GM21515 (cell line): ENCODE measurements at regions not wholly inside any gene's neighbourhood (a gene's known extent, or its start where the extent isn't known, plus 50 kb on each side); places are given as distances from the start of the nearest gene placed in this dataset.
"Not testable (repeated sequence)": the region's sequence is repeated elsewhere in the genome, so short reads cannot be mapped to it uniquely, and the experiment has no call there.

Experiments used
- ATAC-seq: cut with Tn5 transposase; IDR thresholded peaks from one replicate; pipeline ENCODE4 v1.9.1; 2021; ENCODE audit not compliant: unreplicated experiment

DNA sequence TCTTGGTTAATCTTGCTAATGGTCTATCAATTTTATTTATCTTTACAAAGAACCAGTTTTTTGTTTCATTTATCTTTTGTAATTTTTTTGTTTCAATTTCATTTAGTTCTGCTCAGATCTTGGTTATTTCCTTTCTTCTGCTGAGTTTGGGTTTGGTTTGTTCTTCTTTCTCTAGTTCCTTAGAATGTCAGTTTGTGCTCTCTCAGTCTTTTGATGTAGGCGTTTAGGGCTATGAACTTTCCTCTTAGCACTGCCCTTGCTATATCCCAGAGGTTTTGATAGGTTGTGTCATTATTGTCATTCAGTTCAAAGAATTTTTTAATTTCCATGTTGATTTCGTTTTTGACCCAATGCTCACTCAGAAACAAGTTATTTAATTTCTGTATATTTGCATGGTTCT, 97.1 kb upstream of the CHST15 start:
- not testable (repeated sequence) for ATAC-seq

DNA sequence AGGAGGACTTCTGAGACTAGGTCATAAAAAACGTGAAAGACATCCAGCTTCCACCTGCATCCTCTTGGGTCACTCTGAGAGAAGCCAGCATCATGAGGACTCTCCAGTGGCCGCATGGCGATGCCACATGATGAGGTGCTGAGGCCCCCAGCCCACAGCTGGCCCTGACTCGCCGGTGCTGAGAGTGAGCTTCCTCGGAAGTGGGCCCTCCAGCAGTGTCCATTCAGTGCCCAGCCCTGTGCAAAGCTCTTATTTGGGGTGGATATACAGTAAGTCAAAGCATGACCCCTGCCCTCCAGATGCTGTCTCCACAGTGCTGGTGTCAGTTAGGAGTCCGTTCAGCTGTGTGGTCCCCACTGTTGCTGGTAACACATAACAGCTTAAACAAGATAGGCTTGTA, 93.6 kb upstream of the CHST15 start:
- ATAC-seq: no peak

DNA sequence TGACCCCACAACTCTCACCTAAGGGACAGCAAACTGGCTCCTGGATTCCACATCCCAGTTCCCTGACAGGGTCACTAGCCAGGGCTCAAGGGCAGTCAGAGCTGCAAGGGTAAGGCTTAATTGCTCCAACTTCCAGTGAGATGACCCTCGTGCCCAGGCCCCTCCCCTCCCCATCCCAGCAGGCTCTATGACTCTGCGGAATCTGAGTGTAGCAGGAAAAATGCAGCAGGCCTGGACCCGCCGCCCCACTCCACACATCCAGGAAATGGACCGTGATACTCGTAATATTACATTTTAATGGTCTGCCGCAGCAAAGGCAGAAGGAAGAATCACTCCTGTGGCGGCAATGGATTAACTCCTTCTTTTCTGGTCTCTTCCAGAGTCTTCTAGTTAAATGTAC, 91.7 kb upstream of the CHST15 start:
- ATAC-seq: no peak

DNA sequence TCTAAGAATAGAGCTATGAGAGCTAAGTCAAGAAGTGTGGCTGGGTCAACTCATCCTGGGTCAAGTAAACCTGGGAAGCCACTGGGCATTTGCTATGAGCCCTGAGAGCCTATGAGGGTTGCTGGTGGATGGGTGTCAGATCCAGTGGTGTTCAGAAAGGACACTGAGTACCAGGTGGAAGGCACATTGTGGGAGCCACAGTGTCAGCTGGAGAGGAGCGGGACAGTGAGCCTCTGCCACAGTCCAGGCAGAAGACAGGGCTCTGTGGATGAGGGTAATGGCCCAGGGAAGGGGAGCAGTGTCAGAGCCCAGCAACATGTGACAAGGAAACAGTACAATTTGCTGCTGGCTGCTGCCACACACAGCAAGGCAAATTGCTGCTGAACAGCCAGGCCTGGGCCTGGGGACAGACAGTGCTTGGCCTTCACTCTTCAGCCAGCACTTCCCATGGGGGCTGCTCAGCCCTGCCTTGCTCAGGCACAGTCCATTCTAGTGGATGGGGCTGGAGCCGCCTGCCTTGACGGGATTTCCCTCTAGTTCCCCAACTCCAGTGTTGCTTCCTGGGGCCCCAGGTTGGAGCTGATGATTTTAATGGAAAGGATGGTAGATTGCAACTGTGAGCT, 90.9 kb upstream of the CHST15 start:
- ATAC-seq: no peak

DNA sequence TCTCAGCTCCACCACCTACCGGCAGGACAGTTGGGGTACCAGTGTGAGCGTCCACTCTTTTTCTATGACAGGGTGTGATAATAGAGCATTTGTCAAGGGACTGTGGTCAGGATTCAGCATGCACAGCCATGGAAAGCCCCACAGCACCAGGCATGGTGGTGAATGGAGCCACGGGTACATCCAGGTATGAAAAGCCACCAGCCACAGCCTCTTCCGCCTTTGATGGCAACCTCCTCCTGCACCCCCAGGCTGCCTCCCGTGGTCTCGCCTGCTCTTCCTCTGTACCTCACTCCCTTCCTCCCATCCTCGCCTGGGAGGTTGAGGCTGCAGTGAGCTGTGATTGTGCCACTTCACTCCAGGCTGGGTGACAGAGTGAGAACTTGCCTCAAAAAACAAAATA, 90.2 kb upstream of the CHST15 start:
- ATAC-seq: no peak

DNA sequence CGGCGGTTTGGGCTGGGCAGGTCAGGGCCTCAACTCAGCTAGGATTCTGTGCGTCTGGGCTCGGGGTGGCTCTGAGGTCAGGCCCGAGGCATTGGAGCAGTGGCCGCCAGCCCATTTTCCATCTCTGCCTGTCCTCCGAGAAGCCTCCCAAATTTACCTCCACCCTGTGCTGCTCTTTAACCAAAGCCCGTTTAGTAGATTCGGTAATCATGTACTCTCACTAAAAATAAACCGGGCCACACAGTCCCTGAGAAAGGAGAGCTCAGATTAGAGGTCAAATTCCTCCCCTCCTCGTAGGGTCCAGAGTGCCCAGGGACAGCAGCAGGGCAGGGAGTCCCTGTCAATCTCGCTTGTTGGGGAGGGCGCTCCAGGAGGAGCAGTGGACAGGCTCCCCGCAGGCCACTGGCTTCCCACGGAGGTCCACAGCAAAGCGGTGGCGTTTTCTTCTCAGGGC, 88.7 kb upstream of the CHST15 start:
- ATAC-seq: no peak

DNA sequence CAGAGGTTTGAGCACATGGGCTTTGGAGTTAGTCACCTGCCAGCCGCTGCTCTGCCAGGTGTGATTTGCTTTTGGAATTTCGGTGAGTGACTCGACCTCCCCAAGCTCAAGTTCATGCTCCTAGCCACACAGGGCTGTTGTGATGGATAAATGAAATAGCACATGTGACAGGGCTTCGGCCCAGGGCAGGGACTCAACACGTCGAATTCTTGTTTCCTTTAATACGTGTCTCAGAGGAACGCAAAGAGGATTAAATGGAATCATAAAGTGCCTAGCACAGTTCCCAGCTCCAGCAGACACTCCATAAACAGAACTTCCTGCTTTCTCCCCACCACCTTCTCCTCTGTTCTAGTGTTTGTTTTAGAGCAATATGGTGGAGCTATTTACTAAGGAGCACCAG, 88.3 kb upstream of the CHST15 start:
- no peak for ATAC-seq

DNA sequence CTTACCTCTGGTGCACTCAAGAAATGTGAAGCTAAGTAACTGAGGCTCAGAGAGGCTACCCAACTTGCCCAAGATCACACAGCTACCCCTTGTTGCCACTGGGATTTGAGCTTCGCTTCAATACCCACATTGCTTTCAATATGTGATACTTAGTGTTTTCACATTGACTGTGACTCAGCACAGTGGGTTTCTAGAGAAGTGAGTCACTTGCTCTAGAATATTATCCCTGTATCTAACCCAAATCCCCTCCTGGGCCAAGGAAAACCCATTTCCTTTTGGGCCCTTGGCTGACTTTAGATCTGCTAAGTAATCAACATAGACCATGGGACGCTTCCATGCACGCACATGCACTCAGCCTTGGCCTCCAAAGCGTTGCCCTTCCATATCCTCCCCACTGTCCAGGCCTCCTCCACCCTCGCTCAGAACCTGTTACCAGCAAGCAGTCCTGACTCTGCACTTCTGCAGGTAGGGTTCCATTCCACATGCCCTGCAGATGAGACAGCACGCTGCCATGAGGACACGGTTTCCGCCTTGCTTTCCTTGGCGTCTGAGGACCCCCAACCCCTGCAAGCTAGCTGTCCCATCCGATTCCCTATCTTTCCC, 87.7 kb upstream of the CHST15 start:
- no peak for ATAC-seq

DNA sequence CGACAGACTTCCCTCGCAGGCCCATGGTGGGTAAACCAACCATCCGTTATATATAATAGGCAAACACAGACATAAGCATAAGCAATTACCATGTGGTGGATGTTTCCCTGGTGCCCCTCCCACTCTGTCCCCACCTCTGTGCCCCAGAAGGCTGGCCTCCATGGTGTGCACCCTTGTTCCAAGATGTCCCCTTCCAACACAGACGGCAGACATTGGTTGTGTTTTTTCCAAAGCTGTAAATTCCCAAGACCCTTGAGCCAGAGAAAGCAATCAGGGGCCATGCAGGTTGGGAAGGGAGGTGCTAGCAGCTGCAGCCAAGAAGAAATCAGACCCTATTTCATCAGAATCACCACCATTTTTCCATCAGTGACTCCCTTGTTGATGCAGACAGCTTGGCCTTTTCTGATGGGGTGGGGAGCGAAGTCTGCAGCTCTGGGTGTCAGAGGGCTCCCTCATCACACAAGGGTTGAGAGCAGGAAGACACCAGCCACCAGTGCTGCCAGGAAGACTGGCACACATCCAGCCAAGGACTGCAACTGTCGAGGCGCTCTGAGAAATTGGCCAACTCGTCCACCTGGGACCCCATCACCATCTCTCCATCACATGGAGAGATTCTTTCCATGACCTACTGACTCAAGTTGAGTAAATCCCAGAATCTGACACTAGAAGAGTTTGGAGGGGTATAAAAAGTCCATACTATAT, 86.8 kb upstream of the CHST15 start:
- ATAC-seq: no peak

DNA sequence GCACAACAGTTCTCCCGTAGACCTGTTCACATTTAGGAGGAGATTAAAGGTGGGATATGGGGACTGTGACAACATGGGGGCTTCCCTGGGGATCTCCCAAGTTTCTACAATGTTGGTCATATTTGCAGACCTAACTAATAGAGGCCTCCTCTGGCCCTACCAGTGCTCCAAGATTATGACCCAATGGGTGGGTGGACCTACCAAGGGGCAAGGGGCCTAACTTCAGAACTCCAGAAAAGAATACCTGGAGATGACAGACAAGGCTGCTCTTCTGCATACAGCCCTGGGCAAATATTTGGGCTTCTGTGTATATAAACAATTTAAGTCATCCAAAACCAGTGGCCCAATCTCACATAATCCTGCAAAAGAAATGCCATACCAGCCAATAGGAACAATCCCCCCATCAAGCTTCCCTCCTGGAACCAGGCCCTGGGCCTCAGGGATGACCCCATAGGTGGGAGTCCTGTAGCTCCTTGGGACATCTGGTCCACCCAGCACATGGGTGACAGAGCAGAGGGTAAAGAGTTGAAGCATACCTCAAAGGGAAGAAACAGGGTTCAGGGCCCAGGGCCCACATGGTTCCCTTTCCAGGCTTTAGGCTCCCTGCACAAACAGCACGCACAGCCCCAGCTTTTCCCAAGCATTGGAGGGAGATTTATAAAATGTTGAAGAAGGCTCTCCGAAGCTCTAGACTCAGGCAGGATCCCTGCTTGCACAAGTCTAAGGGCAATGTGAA, 86.1 kb upstream of the CHST15 start:
- ATAC-seq: no peak

DNA sequence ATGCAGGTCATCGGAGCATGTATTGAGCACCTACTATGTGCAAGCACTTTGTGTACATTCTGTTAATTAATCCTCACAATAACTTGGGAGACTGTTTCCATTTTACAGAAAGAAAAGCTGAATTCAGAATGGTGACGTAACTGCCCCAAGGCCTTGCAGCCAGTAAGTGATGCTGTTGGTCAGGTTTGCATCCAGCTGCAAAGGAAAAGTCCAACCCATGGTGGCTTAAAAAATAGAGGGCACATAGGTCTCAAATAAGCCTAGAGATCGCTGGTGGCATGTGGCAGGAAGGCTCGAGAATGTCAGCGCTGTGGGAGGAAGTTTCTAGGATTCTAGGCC, 83.8 kb upstream of the CHST15 start:
- ATAC-seq: no peak

DNA sequence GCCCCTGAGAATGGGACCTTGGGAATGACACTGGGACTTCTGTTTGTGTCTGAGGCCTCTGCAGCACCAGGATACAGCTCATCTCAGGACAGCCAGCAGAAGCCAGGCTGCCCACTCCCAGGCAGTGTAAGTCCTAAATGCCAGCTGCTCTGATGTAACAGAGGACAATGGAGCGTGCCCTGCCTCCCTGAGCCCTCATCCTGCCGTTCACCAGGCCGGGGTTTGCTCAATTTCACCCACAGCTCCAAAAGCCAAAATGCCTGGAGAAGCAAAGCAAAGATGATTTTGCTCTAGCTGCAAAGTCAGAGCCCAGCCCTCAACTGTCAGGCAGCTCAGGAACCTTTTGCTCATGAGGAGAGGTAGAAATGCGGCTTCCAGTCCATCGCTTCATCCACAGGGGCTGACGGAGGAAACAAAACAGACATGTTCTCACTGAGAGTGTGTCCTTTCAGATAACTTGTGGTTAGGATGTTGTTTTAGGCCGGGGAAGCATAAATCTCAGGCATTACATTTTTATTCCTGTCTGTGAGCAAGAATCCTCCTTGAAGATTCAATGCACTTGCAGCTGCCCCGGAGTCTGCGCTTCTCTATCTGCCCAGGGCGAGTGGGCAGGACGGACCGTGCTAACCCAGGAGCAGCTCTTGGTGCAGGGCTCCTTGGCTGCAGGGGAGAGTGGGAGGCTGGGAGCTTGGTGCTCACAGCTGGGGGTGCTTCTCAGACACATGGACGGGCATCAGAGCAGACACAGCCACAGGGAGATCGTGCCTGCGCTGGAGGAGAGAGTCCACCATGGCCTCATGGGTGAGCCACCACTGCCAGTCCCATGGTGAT, 83.2 kb upstream of the CHST15 start:
- no peak for ATAC-seq

DNA sequence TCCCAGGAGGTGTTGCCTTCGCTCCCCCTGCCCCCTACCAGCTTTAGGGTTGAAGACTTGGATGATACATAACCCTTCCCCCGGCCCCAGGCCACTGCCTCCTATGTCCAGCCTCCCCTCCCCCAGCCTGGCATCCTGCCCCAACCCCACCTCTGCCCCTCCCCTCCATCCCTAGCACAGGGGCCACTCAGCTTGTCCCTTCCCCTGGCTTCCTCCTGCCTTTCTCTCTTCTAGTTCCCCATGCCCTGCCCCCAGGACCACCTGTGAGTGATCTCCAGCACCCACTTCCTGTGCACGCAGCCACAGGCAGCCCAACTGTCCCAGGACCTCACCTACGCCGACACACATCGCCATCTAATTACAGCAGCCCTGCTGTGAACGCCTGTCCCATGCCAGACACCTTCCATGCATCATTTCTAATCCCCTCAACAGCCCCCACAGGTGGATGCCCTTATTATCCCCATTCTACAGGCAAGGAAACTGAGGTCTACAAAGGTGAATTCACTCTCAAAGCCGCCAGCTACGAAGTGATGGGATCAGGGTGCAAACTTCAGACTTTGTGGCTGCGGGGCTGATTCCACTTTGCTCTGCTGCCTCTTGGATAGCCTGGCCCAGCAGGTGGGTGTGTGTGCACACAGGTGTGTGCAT, 82.4 kb upstream of the CHST15 start:
- ATAC-seq: no peak

DNA sequence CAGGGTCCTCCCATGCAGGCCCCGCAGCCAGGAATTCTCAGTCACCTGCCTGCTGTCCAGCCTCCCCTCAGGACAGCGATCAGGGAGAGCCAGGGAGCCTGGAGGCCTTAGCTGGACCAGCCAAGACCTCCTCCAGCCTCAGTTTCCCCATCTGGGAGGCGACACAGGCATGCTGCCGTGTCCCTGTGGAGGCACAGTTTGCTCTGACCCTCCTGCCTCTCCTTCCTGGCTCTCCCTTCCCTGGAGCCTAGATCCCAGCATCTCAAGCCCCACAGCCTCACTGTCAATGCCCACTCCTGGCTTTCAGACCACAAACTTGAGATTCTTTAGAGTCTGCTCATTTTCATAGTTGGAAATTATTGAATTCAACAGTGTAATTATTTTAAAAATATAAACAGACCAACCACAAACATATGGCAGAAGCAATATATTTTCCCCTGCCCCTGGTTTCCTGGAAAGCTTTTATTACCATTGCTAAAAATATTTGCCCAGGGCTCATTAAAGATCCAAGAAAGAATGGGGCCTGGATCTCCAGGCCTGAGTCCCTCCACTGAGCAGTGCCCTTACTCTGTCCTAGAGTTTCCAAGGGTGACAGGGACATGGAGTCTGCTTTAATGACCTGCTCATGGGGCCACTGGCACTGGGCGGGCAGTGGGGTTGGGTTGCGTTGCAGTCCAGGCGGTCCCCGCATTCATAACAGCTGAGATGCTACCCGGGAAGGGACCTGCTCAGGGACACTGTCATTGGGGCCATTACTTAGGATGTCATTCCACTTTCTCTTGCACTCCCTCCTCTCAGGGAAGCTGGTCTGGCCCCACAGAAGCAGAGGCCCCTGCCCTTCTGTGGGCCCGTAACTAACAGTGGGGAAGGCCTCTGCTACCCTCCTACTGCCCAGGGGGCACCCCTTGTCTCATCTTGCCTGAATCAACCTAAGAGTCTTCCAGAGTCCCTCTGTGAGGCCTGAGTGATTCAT, 81.6 kb upstream of the CHST15 start:
- ATAC-seq: no peak

DNA sequence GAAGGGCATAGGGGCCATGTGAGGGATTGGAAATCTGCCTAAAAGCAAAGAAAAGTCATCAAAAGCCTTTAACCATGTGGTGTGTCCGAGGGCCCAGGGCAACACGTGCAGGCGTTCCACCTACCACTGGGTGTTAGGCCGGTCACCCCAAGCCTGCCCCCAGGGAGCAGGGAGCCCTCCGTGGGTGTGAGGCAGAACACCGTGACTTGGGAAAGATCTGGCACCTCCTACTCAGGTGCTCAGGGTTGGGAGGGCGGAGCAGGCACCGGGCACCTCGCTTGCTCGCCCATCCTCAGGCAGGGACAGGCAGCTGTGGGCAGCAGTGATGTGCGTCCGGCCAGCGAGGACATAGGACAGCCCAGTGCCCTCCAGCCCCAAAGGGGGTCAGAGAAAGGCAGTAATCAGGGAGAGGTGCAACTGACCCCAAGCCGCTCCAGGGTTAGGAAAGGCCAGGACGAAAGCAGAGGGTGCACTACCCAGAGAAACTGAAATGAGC, 80.7 kb upstream of the CHST15 start:
- no peak for ATAC-seq

DNA sequence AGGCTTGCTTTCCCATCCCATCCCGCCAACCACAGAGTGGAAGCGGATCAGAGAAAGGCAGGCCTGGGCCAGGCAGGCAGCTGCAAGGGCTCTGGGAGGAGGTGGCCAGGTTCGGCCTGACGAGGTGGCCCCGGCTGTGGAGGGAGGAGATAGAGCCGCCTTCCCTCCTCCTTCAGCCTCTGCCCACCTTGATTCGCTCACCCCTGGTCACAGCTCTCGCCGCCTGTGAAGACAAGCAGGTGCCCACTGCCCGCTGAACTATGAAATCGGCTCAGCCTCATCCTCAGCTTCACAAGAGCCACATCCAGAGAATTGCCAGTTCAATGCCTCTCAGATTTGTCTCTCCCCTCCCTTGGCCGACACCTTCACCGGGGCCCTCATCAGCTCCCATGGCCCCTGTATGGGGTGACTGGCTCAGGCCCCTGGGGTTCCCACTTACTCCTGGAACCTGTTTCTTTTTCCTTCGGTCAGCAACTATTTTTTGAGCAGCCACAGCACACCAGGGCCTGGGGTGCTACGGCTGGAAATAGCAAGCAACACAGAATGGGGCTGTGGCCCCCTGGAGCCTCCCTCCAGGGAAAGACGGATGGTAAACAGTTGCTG, 80.0 kb upstream of the CHST15 start:
- no peak for ATAC-seq

DNA sequence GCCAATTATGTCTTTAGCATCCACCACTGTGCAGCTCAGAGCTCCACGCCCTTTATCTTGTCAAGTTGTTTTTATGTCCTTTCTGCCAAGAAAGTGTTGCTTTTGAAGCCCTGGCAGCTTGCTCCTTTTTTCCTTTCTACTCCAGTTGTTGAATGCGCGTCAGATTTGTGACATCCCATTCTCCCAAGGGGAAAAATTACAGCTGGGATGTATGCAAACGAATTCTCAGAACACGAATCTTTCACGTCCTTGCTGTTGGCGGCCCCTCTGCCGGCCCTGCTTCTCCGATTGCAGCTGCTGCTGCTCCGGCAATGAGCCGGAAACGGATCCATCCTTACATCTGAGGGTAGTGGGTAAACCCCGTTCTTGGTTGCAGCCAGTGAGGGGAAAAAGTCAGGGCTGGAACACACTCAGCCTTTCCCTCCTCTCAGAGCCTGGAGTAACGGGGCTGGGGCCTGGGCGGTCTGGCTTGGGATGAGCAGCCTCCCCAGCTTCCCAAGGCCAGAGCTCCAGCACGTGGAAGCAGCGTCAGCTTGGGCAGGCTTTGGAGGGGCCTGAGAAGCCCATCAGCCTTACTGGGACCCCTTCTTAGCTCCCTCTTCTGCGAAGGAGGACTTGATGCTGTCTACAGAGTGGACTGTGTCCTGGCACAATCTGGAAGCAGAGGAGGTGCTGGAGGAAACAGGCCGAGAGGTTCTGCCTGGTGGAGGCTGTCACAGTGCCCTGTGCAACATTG, 79.0 kb upstream of the CHST15 start:
- no peak for ATAC-seq

DNA sequence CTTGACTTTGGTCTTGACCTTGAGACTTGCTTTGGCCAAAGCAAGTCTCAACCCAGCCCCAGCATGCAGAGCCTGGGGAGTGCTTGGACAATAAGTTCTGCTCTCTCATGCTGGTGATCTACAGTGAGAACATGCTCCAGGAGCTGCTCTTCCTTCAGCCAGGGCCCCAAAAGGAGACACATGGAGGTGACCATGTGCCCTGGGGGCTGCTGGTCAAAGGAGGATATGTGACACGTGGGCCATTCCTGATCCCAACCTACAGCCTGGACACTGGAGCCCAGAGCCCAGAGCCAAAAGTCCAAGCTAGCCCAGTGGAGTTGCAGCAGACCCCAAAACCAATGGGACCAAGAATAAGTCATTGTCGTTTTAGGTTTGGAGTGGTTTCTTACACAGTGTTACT, 78.2 kb upstream of the CHST15 start:
- ATAC-seq: no peak
